Tongue (tissue), 1 donor: ENCODE measurements at regions not wholly inside any gene's neighbourhood (a gene's known extent, or its start where the extent isn't known, plus 50 kb on each side); places are given as distances from the start of the nearest gene placed in this dataset.

Experiments
- DNase-seq: peaks from one replicate; pipeline ENCODE4 v3.0.0-alpha.2; 2015

- no peak for DNase-seq
These were observed 95.6 kb upstream of the TJP1 start for GRCh38 chr15:29917600-29918597.

GRCh38 chr15:29914511-29914926 is 92.3 kb upstream of the TJP1 start:
- DNase-seq: no peak

- DNase-seq: peak; percentile 9
These were observed 91.4 kb upstream of the TJP1 start for GRCh38 chr15:29913528-29914135.

- DNase-seq: no peak
These were observed 89.4 kb upstream of the TJP1 start for GRCh38 chr15:29911705-29912104.

GRCh38 chr15:29910068-29910467 is 87.8 kb upstream of the TJP1 start:
- no peak for DNase-seq

GRCh38 chr15:29904757-29905417 is 82.6 kb upstream of the TJP1 start:
- no peak for DNase-seq

- DNase-seq: no peak
These were observed 81.7 kb upstream of the TJP1 start for GRCh38 chr15:29903785-29904464.

- DNase-seq: no peak
These were observed 80.8 kb upstream of the TJP1 start for GRCh38 chr15:29903028-29903427.

- DNase-seq: no peak
These were observed 78.2 kb upstream of the TJP1 start for GRCh38 chr15:29900237-29901189.

GRCh38 chr15:29896062-29896461 is 73.8 kb upstream of the TJP1 start:
- DNase-seq: no peak

- no peak for DNase-seq
These were observed 68.8 kb upstream of the TJP1 start for GRCh38 chr15:29891096-29891457.

- DNase-seq: peak; percentile 17
These were observed 68.2 kb upstream of the TJP1 start for GRCh38 chr15:29890336-29891095.

- DNase-seq: no peak
These were observed 67.5 kb upstream of the TJP1 start for GRCh38 chr15:29889542-29890329.

- DNase-seq: peak; percentile 35
These were observed 66.4 kb upstream of the TJP1 start for GRCh38 chr15:29888646-29889045.

GRCh38 chr15:29887721-29888120 is 65.5 kb upstream of the TJP1 start:
- DNase-seq: no peak

GRCh38 chr15:29885183-29885582 is 62.9 kb upstream of the TJP1 start:
- DNase-seq: no peak

- no peak for DNase-seq
These were observed 60.9 kb upstream of the TJP1 start for GRCh38 chr15:29883126-29883525.

GRCh38 chr15:29880886-29881285 is 58.6 kb upstream of the TJP1 start:
- DNase-seq: no peak

GRCh38 chr15:29880341-29880740 is 58.1 kb upstream of the TJP1 start:
- no peak for DNase-seq

GRCh38 chr15:29874977-29875376 is 52.7 kb upstream of the TJP1 start:
- DNase-seq: no peak
